K562 (cell line): ENCODE measurements at regions not wholly inside any gene's neighbourhood (a gene's known extent, or its start where the extent isn't known, plus 50 kb on each side); places are given as distances from the start of the nearest gene placed in this dataset.

Experiments
- ATF1 ChIP-seq, 2 experiments: fragments of 450-650 bp in 1 of 2; IDR thresholded peaks; 2 replicates each; pipeline ENCODE4 v1.6.1; 2016; ENCODE audit warnings: missing compliant biosample characterization in 1 of 2, missing genetic modification characterization in 1 of 2
- C11orf30 ChIP-seq: fragments of 450-650 bp; IDR thresholded peaks from 2 replicates; pipeline ENCODE4 v1.6.1; 2016; ENCODE audit warnings: low read depth, mild to moderate bottlenecking
- CXXC5 ChIP-seq: fragments of 250-450 bp; sonication (Bioruptor Pico); IDR thresholded peaks from 2 replicates; pipeline ENCODE4 v1.8.0; 2022; ENCODE audit warnings: inconsistent platforms, mild to moderate bottlenecking, moderate library complexity
- GABPB1 ChIP-seq: sonication (generic); formaldehyde crosslinking; IDR thresholded peaks from 2 replicates; pipeline ENCODE4 v1.8.0; 2022; ENCODE audit warnings: mild to moderate bottlenecking, missing genetic modification reagents
- LEF1 ChIP-seq: fragments of 450-650 bp; IDR thresholded peaks from 2 replicates; pipeline ENCODE4 v1.6.1; 2016; ENCODE audit warnings: mild to moderate bottlenecking
- MAZ ChIP-seq, 2 experiments: fragments of 450-650 bp in 1 of 2; sonication (generic) in 1 of 2; formaldehyde crosslinking; IDR thresholded peaks in 1 of 2; conservative IDR thresholded peaks in 1 of 2; 2 replicates each; pipeline versions ENCODE4 v1.4.0 to v1.5.0; 2020; ENCODE audit warnings: mild to moderate bottlenecking in 1 of 2, missing genetic modification reagents in 1 of 2
- PHF20 ChIP-seq: fragments of 450-650 bp; IDR thresholded peaks from 2 replicates; pipeline ENCODE4 v1.6.1; 2018; ENCODE audit not compliant: partially characterized antibody
- PPARD ChIP-seq: fragments of 250-450 bp; sonication (Bioruptor Pico); IDR thresholded peaks from 2 replicates; pipeline ENCODE4 v1.8.0; 2022; ENCODE audit warnings: inconsistent platforms, mild to moderate bottlenecking, moderate library complexity
- RBM34 ChIP-seq: fragments of 200-400 bp; formaldehyde crosslinking; IDR thresholded peaks from 2 replicates; pipeline ENCODE4 v1.6.1; 2018; ENCODE audit warnings: low read length, borderline replicate concordance; ENCODE audit not compliant: insufficient read depth
- RCOR1 ChIP-seq, 2 experiments: IDR thresholded peaks; 2 replicates each; pipeline ENCODE4 v1.6.1; 2012; ENCODE audit warnings: low read depth in 2 of 2, low read length in 2 of 2, borderline replicate concordance in 1 of 2, improper control_type of control experiment in 1 of 2
- SNIP1 ChIP-seq: fragments of 450-650 bp; IDR thresholded peaks from 2 replicates; pipeline ENCODE4 v1.7.1; 2017; ENCODE audit warnings: low read depth, mild to moderate bottlenecking
- SOX6 ChIP-seq: fragments of 450-650 bp; IDR thresholded peaks from 2 replicates; pipeline ENCODE4 v1.6.1; 2014; ENCODE audit warnings: mild to moderate bottlenecking
- TCF7 ChIP-seq: sonication (generic); IDR thresholded peaks from 2 replicates; pipeline ENCODE4 v1.6.1; 2016; ENCODE audit warnings: antibody characterized with exemption, borderline replicate concordance
- TCF7L2 ChIP-seq: fragments of 150-350 bp; IDR thresholded peaks from 2 replicates; pipeline ENCODE4 v1.6.1; 2016; ENCODE audit warnings: low read depth, mild to moderate bottlenecking, low read length, moderate library complexity
- ZKSCAN3 ChIP-seq: fragments of 250-450 bp; sonication (Bioruptor Pico); IDR thresholded peaks from 2 replicates; pipeline ENCODE4 v1.4.0; 2020
- ZNF212 ChIP-seq: fragments of 450-650 bp; formaldehyde crosslinking; IDR thresholded peaks from 2 replicates; pipeline ENCODE4 v1.4.0; 2020; ENCODE audit warnings: mild to moderate bottlenecking
- ZNF586 ChIP-seq: fragments of 450-650 bp; formaldehyde crosslinking; conservative IDR thresholded peaks from 2 replicates; pipeline ENCODE4 v1.4.0; 2020; ENCODE audit warnings: mild to moderate bottlenecking, moderate library complexity
- ZNF79 ChIP-seq: fragments of 250-450 bp; sonication (Bioruptor Pico); IDR thresholded peaks from 2 replicates; pipeline ENCODE4 v1.4.0; 2020; ENCODE audit warnings: low read depth, mild to moderate bottlenecking, moderate library complexity
- TF ChIP-seq, protein P1 (sequence below): fragments of 450-650 bp; formaldehyde crosslinking; IDR thresholded peaks from 2 replicates; pipeline ENCODE4 v1.4.0; 2022; ENCODE audit warnings: missing genetic modification characterization
- TF ChIP-seq, protein P2 (sequence below), 3 experiments: fragments of 200-800 bp in 1 of 3; fragments of 250-450 bp in 1 of 3; fragments of 450-650 bp in 1 of 3; sonication (Bioruptor Pico) in 1 of 3; sonication (Bioruptor generic) in 1 of 3; formaldehyde crosslinking in 1 of 3; IDR thresholded peaks; 2 replicates each; pipeline versions ENCODE4 v1.6.1 to v1.8.0; 2016 to 2022; ENCODE audit warnings: mild to moderate bottlenecking in 2 of 3, missing genetic modification characterization in 2 of 3, missing compliant biosample characterization in 1 of 3, moderate library complexity in 1 of 3

GRCh38 chr20:52291109-52291508, 99.5 kb upstream of the ZFP64 start (continued):
- TF ChIP-seq TCF7L2 (no peak), SNIP1 (no peak), ZNF79 (no peak), ZNF586 (no peak), TCF7 (no peak), PHF20 (no peak), ZKSCAN3 (CRISPR knock-in tag) (no peak), LEF1 (no peak), CXXC5 (CRISPR knock-in tag) (0 out of 2 replicates have a peak, but pooled peaks have one; percentile 11), GABPB1 (no peak), ATF1 (CRISPR knock-in tag; IDR thresholded peaks at IDR 0.05) (no peak), ATF1 (tag; IDR thresholded peaks at IDR 0.05) (peak; percentile 72), SOX6 (peak; percentile 34; the same call in 1 of the 2 replicates), C11orf30 (peak; percentile 42; the same call in 1 of the 2 replicates), RCOR1 (IDR thresholded peaks at IDR 0.05; ENCODE audit: borderline replicate concordance in 1 of 2, low read depth in 2 of 2, low read length in 2 of 2) (0 out of 4 replicates have a peak, but pooled peaks of 1 of the 2 experiments have one; percentile 12), RBM34 (no peak), PPARD (CRISPR knock-in tag) (no peak), ZNF212 (CRISPR knock-in tag) (no peak), MAZ (CRISPR knock-in tag; conservative IDR thresholded peaks at IDR 0.05 in 1 of 2, IDR thresholded peaks at IDR 0.05 in 1 of 2) (peak in 1 of 2 experiments; percentile 47; a peak in 1 of 4 replicates)
- TF ChIP-seq, protein P1, sequence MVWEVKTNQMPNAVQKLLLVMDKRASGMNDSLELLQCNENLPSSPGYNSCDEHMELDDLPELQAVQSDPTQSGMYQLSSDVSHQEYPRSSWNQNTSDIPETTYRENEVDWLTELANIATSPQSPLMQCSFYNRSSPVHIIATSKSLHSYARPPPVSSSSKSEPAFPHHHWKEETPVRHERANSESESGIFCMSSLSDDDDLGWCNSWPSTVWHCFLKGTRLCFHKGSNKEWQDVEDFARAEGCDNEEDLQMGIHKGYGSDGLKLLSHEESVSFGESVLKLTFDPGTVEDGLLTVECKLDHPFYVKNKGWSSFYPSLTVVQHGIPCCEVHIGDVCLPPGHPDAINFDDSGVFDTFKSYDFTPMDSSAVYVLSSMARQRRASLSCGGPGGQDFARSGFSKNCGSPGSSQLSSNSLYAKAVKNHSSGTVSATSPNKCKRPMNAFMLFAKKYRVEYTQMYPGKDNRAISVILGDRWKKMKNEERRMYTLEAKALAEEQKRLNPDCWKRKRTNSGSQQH (CRISPR knock-in tag): 0 out of 2 replicates have a peak, but pooled peaks have one; percentile 42
- TF ChIP-seq, protein P2, sequence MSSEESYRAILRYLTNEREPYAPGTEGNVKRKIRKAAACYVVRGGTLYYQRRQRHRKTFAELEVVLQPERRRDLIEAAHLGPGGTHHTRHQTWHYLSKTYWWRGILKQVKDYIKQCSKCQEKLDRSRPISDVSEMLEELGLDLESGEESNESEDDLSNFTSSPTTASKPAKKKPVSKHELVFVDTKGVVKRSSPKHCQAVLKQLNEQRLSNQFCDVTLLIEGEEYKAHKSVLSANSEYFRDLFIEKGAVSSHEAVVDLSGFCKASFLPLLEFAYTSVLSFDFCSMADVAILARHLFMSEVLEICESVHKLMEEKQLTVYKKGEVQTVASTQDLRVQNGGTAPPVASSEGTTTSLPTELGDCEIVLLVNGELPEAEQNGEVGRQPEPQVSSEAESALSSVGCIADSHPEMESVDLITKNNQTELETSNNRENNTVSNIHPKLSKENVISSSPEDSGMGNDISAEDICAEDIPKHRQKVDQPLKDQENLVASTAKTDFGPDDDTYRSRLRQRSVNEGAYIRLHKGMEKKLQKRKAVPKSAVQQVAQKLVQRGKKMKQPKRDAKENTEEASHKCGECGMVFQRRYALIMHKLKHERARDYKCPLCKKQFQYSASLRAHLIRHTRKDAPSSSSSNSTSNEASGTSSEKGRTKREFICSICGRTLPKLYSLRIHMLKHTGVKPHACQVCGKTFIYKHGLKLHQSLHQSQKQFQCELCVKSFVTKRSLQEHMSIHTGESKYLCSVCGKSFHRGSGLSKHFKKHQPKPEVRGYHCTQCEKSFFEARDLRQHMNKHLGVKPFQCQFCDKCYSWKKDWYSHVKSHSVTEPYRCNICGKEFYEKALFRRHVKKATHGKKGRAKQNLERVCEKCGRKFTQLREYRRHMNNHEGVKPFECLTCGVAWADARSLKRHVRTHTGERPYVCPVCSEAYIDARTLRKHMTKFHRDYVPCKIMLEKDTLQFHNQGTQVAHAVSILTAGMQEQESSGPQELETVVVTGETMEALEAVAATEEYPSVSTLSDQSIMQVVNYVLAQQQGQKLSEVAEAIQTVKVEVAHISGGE (CRISPR knock-in tag; IDR thresholded peaks at IDR 0.05): no peak
